Fibroblast of mammary gland (primary cell): ENCODE measurements at regions not wholly inside any gene's neighbourhood (a gene's known extent, or its start where the extent isn't known, plus 50 kb on each side); places are given as distances from the start of the nearest gene placed in this dataset.

ENCODE experiments used
- DNase-seq: peaks from one replicate; pipeline ENCODE4 v3.0.0-alpha.2; 2010; ENCODE audit warnings: low read depth
- H3K4me3 ChIP-seq: 2 replicates; pipeline ENCODE4 v1.5.1; 2011; ENCODE audit warnings: low read depth, mild to moderate bottlenecking, low read length, moderate library complexity; ENCODE audit not compliant: control insufficient read depth
- TF ChIP-seq, protein P1 (sequence below): conservative IDR thresholded peaks from 2 replicates; pipeline ENCODE4 v1.5.1; 2011; ENCODE audit warnings: low read depth, low read length, inconsistent platforms; ENCODE audit not compliant: control insufficient read depth, insufficient read depth

GRCh38 chr2:120990451-120990871 lies 254.8 kb downstream of the GLI2 start:
- H3K4me3 ChIP-seq, result no peak overlapping the region
- peak; percentile 40 for DNase-seq
- TF ChIP-seq, protein P1, sequence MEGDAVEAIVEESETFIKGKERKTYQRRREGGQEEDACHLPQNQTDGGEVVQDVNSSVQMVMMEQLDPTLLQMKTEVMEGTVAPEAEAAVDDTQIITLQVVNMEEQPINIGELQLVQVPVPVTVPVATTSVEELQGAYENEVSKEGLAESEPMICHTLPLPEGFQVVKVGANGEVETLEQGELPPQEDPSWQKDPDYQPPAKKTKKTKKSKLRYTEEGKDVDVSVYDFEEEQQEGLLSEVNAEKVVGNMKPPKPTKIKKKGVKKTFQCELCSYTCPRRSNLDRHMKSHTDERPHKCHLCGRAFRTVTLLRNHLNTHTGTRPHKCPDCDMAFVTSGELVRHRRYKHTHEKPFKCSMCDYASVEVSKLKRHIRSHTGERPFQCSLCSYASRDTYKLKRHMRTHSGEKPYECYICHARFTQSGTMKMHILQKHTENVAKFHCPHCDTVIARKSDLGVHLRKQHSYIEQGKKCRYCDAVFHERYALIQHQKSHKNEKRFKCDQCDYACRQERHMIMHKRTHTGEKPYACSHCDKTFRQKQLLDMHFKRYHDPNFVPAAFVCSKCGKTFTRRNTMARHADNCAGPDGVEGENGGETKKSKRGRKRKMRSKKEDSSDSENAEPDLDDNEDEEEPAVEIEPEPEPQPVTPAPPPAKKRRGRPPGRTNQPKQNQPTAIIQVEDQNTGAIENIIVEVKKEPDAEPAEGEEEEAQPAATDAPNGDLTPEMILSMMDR, result no peak

- no peak overlapping the region for H3K4me3 ChIP-seq
- DNase-seq, result no peak
- TF ChIP-seq, protein P1, result no peak
Measured at GRCh38 chr2:120991441-120991840, 255.8 kb downstream of the GLI2 start.

GRCh38 chr2:120992791-120993555 lies 257.3 kb downstream of the GLI2 start:
- TF ChIP-seq, protein P1, result no peak

DNA sequence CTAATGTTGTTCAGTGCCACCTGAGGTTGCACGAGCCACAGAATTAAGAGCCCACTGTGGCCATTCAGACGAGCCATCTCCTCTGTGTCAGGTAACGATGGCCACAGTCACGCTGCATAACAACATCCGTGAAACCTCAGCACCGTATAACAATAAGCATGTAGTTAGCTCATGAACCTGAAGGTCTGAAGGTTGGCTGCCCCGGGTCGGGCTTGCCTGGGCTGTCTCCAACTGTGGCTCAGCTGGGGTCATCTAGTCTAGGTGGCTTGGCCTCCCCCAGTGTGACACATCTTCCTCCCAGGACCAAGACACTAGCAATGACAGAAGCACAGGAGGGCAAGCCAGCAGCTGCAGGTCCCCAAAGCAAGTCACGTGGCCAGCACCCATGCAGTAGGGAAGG lies 258.0 kb downstream of the GLI2 start:
- no peak overlapping the region for H3K4me3 ChIP-seq
- TF ChIP-seq, protein P1, result no peak
- DNase-seq, result no peak

More at GRCh38 chr2:120992791-120993555, 257.3 kb downstream of the GLI2 start:
- no peak overlapping the region for H3K4me3 ChIP-seq
- no peak for DNase-seq

GRCh38 chr2:120994301-120994995 lies 258.8 kb downstream of the GLI2 start:
- TF ChIP-seq, protein P1, result no peak
- H3K4me3 ChIP-seq, result no peak overlapping the region
- DNase-seq, result no peak

DNA sequence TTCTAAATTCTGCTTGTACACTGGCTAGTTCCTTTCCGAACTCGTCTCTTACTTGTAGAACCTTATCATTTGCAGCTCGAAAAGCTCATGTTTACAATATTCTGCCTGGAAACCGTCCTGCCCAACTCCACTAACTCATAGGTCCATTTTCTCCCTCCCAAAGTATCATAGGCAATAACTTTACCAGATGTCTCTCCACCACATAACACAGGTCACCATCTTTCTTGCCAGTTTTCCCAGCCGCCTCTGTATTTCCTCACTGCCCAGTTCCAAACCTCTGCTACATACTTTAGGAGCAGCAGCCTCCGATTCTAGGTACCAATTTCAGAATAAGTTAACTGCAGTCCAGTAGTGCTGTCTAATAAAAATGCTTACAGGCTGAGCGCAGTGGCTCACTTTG lies 259.5 kb downstream of the GLI2 start:
- TF ChIP-seq, protein P1, result no peak
- H3K4me3 ChIP-seq, result no peak overlapping the region
- DNase-seq, result no peak
